Retina (tissue), 1 donor: ENCODE measurements at regions not wholly inside any gene's neighbourhood (a gene's known extent, or its start where the extent isn't known, plus 50 kb on each side); places are given as distances from the start of the nearest gene placed in this dataset.

Experiments used
- DNase-seq: peaks from one replicate; pipeline ENCODE4 v3.0.0-alpha.2; 2016

- peak; percentile 93 for DNase-seq
Measured at GRCh38 chr1:76764638-76765454, 102.4 kb upstream of the ST6GALNAC5 start.

DNA sequence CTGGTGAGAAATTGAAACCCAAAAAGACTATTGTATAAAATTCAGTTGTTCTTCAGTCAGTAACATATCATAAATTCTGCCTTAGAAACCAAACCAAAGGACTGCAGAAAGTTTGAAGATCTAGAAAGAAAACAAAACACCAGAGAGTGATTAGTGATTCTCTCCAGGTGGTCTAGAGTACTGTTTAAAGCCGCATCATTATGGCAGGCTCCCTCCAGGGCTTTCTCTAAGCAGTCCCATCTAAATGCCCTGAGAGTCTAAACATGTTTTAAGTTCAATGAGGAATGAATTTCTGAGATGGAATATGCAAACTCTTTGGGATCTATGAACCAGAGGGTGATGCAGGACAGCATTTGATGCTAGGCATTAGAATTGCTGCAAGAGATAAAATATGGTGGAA is 100.9 kb upstream of the ST6GALNAC5 start:
- DNase-seq: no peak

DNA sequence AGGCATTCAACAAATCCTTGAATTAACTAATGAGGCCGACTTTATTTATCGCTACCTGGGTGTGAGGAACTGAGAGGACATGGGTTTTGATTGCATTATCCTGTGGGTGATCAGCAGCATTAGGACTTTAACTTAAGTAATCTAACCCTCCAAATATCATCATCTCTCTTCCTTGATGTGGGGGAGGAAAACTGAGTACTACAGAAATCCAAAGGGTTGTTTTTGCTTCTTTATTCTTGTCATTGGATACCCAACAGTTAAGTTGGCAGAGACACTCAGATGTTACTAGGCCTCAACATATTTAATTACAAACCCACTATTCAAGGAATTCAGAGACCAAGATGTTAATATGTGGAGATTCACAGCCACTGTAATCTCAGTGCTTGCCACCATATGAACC is 97.4 kb upstream of the ST6GALNAC5 start:
- DNase-seq: no peak

DNA sequence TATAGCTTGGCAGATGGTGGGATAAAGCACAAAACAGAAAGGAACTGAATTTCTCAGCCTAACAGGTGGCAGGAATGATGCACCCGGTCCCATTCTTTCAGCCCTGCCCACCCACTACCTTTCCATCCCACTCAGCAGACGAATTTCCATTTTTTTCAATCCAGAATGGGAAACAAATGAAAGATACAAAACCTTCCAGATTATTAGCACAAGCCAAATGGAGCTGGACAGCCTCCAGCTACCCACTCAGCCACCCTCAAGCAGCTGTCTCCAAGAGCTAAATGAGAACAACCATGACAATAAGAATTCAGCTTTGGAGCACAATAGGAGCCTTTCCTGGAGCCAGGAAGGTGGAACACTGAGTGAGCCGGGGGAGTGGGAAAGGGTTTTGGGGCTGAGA is 96.3 kb upstream of the ST6GALNAC5 start:
- no peak for DNase-seq

DNA sequence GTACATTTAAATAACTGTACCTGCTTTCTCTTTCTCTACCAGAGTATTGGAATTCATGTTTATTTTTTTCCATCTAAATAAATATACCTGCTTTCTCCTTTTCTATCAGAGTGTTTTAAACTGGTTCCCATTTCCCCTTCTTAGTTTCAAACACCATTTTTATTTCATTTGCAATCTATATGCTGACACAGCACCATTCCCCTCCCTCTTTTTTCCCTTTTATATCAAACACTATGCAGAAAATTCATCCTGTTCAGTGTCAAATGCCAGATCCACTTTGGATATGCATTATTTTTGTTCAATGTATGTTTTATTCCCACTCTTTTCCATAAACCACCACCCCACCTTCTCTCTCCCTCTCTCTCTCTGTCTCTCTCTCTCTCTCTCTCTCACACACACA is 85.8 kb upstream of the ST6GALNAC5 start:
- DNase-seq: no peak

- DNase-seq: no peak
Measured at GRCh38 chr1:76782809-76783208, 84.5 kb upstream of the ST6GALNAC5 start.

GRCh38 chr1:76784502-76784901 is 82.8 kb upstream of the ST6GALNAC5 start:
- DNase-seq: no peak

GRCh38 chr1:76786222-76786621 is 81.1 kb upstream of the ST6GALNAC5 start:
- DNase-seq: no peak

DNA sequence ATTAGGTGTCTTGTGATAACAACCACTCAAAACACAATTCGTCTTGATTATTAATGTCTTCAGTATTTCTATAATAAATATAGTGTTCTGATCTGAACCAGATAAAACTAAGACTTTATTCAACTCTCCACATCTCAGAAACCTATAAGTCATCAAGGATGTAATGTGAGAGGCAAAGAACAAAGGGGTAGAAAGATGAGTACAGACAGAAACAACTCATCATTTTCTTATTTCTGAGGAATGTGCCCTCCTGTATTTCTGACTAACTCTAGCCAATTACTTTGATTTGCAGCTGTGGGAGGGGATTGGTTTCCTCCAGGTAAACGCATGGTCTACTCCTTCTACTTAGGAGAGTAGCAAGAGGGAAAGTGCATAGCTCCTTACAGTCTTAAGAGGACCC is 73.7 kb upstream of the ST6GALNAC5 start:
- no peak for DNase-seq

GRCh38 chr1:76799700-76800099 is 67.6 kb upstream of the ST6GALNAC5 start:
- DNase-seq: no peak

DNA sequence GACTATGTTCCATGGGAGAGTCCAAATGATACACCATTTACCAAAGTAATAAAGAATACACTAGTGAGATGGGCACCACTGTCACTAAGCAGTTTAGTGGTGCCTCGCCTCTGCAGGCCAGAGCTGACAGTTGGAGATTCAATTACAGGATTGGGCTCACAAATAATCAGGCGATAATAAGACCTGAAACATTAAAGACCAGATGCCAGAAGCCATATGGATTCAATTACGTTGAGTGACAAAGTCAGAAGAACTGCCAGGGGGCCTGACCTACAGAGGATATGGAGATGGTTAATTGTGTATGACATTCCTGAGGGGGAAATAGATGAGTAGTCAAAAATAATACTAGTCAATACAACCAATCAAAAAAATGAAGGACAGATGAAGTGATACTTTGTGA is 65.2 kb upstream of the ST6GALNAC5 start:
- peak; percentile 10 for DNase-seq

DNA sequence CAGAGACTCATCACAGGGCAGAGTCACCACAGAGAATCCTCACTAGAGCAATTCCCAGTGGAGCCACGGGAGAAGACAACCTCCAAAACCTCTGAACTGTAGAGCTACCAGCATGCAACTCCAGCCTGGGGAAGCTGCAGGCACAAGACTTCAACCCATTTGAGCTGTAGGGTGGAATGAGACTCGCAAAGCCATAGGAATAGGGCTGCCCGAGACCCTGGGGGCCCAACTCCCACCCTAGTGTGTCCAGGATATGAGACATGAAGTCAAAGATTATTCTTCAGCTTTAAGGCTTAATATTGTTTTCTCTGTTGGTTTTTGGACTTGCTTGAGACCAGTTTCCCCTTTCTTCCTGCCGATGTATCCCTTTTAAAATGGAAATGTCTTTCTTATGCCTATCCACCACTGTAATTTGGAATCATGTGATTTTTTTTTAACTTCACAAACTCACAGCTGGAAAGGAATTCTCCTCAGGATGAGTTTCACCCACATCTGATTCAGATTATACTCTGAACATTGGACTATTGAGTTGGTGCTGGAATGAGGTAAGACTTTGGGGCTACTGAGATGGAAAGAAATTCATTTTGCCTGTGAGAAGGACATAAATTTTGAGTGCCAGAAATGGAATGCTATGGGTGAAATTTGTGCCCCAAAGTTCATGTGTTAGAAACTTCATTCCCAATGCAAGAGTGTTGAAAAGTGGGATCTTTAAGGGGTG is 59.6 kb upstream of the ST6GALNAC5 start:
- DNase-seq: no peak
